Skin epidermis (tissue), 12 donors: ENCODE measurements at regions not wholly inside any gene's neighbourhood (a gene's known extent, or its start where the extent isn't known, plus 50 kb on each side); places are given as distances from the start of the nearest gene placed in this dataset.
"Not testable (repeated sequence)": the region's sequence is repeated elsewhere in the genome, so short reads cannot be mapped to it uniquely, and the experiment has no call there.

ENCODE experiments used
- H3K27ac ChIP-seq, 21 experiments: fragments of 200-600 bp; sonication (generic) in 11 of 21; one replicate each; pipeline ENCODE4 v1.5.0; 2020; ENCODE audit warnings: mild to moderate bottlenecking in 3 of 21, inconsistent platforms in 2 of 21, moderate library complexity in 2 of 21
- H3K4me3 ChIP-seq, 7 experiments: fragments of 200-600 bp; sonication (generic) in 2 of 7; one replicate each; pipeline ENCODE4 v1.5.0; 2020; ENCODE audit warnings: inconsistent platforms in 2 of 7, mild to moderate bottlenecking in 2 of 7, moderate library complexity in 1 of 7

- Histone ChIP-seq H3K4me3 (no peak overlapping the region), H3K27ac (no peak overlapping the region)
Observed at GRCh38 chr1:56254130-56254529, 325.2 kb downstream of the PLPP3 start.

DNA sequence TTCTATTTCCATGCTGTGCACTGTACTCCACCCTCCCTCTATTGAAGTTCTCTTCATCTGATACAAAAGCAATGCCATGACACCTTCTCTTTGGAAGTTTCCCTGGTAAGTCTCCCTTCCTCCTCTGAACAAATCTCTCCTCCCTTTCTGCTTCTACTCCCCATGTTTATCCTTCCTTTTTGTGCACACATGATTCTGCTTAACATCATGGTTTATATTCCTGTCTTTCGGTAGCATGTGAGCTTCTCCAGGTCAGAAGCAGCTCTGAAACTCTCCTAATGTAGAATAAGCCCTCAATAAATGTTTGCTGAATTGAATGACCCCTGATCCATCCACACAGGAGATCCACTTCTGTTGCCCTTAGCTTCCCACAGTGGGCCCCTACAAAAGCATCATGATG, 328.6 kb downstream of the PLPP3 start:
- no peak overlapping the region for H3K27ac ChIP-seq

GRCh38 chr1:56249234-56249633, 330.1 kb downstream of the PLPP3 start:
- no peak overlapping the region for H3K27ac ChIP-seq
- H3K4me3 ChIP-seq: no peak overlapping the region

More for the DNA sequence above, 328.6 kb downstream of the PLPP3 start:
- no peak overlapping the region for H3K4me3 ChIP-seq

DNA sequence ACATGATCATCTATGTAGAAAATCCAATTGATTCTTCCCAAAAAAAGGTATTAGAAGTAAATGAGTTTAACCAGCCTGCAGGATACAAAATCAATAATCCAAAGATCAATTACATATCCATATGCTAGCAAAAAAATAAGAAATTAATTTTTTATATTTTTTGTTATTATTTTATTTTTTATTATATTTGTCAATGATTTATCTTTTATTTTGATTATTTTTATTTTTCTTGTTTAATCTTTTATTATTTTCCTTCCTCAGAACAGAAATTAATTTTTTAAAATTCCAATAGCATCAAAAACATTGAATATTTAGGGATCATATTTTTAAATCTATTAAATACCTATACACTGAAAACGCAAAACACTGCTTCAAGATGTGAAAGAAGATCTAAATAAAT, 331.2 kb downstream of the PLPP3 start:
- no peak overlapping the region for H3K27ac ChIP-seq
- H3K4me3 ChIP-seq: no peak overlapping the region

- H3K4me3 ChIP-seq, H3K27ac ChIP-seq: not testable (repeated sequence)
Observed at GRCh38 chr1:56246726-56247125, 332.6 kb downstream of the PLPP3 start.

GRCh38 chr1:56240400-56240799, 339.0 kb downstream of the PLPP3 start:
- Histone ChIP-seq H3K4me3 (no peak overlapping the region), H3K27ac (no peak overlapping the region)

DNA sequence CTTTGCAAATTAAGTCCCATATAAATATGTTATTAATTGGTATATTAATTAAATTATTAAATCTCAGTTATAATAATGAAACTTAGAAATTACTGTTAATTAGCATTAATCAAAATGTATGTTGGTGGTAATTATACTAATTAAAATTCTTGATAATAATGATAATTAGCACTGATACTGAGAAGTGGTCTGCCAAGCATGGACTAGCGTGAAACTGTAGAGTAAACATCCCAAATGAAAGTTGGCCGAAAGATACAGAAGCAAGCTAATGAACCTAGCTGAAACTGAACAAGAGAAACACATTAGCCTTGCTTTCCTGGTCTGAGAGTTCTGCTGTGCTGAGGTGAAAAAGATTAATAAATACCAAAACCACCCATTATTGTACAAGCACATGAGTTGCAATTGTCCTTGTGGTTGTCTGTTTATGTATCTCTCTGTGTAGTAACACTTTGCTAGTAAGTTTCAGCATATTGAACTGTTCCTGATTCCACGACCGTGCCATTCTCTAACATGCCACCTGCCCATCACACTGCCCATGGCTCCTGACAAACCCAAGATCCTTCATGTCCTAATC, 341.8 kb downstream of the PLPP3 start:
- no peak overlapping the region for H3K4me3 ChIP-seq
- no peak overlapping the region for H3K27ac ChIP-seq

DNA sequence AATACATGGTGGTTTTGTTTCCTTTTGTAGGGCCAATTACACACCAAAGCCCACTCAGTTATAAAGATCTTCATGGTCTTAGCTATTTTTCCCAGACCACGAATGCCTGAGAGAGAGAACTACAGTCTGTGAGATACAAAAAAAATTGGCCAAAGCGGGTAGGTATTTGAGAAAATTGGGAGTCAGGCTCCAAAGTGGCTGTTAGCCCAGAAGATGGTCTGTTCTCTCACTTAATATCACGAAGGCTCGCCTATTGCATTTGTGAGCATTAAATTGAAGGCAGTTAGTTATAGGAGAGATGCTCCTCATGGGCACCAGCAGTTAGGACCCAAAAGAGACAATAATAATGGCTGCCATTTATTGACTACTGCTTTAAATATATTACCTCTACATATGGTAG, 342.7 kb downstream of the PLPP3 start:
- no peak overlapping the region for H3K4me3 ChIP-seq
- H3K27ac ChIP-seq: no peak overlapping the region

DNA sequence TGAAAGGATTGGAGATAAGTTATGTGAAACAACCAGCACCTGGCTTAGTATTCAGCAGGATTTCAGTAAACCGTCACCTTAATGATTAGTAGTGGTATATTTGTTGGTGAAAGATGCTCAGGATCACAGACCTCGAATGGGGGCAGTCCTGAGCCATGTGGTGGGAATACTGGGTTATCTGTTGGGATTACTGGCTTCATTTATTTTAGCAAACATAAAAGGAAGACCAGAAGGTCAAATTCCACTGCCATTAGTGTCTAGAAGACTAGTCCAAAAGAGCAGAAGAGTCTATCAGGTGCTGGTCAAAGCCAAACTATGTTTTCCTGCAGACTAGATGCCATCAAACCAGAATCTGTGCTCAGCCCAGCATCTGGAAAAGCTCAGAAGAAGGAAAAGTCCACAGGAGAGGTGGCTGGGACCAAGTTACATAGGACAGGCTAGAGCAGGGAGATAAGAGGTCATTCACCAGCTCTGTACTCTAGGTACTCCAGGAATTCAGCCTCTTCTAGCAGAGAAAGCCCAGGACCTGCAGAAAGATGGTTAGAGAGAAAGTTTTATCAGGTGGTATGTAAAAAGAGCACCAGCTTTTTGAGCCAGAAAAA, 343.4 kb downstream of the PLPP3 start:
- Histone ChIP-seq H3K27ac (no peak overlapping the region), H3K4me3 (no peak overlapping the region)

- H3K4me3 ChIP-seq: no peak overlapping the region
- no peak overlapping the region for H3K27ac ChIP-seq
Observed at GRCh38 chr1:56229186-56229585, 350.2 kb downstream of the PLPP3 start.

DNA sequence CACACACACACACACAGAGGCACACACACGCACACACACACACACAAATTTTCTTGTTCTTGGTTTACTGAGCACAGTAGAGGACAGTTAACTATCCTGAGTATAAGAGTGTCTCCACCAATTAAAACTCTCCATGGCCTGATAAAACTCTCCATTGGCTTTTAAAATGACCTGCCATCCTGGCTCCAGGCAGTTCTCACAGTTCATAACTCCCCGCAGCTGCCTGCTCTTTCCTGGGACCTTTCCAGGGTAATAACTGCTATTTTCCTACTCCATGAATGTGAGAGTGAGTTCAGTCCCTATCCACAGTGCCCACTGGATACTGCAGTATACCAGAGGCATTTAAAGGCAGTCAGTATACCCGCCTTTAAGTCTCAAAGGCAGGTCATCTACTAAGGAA, 351.5 kb downstream of the PLPP3 start:
- H3K4me3 ChIP-seq: no peak overlapping the region

DNA sequence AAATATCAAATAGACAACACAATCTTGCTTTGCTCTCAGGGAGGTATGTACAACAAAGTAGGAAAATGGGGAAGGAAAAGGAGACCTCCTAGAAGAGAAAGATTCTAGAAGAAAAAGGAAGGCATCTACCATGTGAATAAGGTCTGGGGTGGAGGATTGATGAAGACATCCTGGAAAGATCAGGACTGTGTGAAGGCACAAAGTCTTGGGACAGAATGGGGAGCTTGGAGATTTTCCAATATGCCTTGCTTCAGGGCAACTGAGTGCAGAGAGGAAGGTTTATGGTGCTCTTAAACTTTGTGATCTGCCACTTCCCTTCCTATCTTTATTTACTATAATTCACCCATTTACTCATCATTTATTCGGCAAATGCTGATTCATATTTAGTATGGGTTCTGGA, 352.0 kb downstream of the PLPP3 start:
- H3K27ac ChIP-seq: no peak overlapping the region
- no peak overlapping the region for H3K4me3 ChIP-seq

More for the DNA sequence above, 351.5 kb downstream of the PLPP3 start:
- no peak overlapping the region for H3K27ac ChIP-seq

DNA sequence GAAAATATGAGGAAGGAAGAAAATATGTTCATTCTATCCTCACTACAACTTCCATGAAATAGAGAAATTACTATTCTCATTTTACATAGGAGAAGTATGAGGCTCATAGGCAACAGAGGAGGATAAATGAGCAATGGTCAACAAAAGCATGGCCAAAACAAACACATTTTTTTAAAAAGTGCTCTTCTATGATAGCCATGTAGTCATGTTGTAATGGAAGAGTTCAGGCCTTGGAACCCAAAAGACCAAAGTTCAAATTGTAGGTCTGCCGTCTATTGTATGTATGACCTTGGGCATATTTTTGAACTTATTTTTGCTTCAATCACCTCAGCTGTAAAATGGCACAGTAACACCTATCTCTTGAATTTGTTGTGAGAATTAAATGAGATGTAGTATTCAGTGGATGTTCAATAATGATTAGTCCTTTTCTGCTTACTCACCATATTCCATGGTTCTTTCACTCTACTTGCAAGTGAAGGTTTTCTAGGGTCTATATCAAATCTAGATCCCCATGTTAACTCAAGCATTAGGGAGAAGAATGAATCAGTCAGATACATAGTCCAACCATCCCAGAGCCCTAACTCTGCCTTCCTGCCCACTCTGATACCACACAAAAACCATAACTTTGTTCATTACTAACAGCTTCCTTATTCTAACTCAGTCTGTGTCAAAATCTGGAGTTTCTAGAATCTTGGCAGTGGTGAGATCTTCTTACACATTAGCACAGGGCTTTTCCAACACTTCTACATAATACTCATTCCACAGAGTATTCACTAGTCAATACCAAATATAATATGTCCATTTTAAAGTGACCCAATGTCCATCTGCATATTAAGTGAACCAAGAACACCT, 353.2 kb downstream of the PLPP3 start:
- H3K27ac ChIP-seq: no peak overlapping the region
- no peak overlapping the region for H3K4me3 ChIP-seq

- Histone ChIP-seq H3K4me3 (no peak overlapping the region), H3K27ac (no peak overlapping the region)
Observed at GRCh38 chr1:56223968-56224367, 355.4 kb downstream of the PLPP3 start.

DNA sequence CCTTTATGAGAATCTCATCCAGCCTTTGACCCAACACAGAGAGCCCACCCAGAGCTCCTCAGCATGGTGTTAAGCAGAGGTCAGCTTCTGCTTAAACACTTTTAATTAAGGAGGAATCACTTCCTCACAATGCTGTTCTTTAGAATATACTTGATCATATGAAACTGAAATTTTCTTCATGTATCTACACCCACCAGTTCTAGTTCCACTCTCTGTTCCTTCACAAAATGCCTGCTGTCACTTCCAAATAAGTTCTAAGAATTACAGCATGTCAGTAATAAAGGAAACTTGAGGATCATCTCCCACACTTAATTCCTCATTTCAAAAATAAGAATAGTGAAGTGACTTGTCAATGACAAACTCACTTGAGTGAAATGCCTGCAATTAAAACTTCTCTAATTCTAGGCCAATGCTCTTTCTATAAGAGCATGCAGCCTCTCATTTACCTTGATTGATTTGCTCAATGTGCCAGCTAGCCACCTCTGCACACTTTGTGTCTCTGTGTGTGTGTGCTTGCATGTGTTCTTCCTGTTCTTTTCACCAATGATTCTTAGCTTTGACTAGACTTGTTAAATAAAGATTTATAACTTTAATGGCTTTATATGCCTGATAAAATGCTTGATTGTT, 356.3 kb downstream of the PLPP3 start:
- Histone ChIP-seq H3K27ac (no peak overlapping the region), H3K4me3 (no peak overlapping the region)

DNA sequence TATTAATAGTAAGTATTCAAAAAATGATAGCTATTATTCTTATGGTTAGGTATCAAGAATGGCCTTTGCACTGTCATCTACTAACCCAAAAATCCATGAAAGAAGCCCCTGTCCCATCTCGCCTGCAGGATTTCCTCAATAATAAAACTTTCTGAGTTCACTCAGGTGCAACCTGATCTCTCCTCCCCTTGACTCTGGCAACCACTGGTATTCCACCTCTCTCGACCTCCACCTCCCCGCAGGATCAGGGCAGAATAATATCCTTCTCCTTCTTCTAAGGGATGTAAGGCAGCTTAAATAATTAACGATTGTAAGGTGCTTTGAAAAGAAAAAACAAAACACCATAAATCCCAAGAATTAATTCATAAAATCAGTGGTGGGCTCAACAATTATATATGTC, 359.3 kb downstream of the PLPP3 start:
- no peak overlapping the region for H3K27ac ChIP-seq
- H3K4me3 ChIP-seq: no peak overlapping the region

GRCh38 chr1:56218023-56218422, 361.3 kb downstream of the PLPP3 start:
- no peak overlapping the region for H3K27ac ChIP-seq
- no peak overlapping the region for H3K4me3 ChIP-seq

GRCh38 chr1:56216218-56216617, 363.1 kb downstream of the PLPP3 start:
- Histone ChIP-seq H3K4me3 (no peak overlapping the region), H3K27ac (peak overlapping the region in 2 of 21 experiments; percentile 6 to 29)

DNA sequence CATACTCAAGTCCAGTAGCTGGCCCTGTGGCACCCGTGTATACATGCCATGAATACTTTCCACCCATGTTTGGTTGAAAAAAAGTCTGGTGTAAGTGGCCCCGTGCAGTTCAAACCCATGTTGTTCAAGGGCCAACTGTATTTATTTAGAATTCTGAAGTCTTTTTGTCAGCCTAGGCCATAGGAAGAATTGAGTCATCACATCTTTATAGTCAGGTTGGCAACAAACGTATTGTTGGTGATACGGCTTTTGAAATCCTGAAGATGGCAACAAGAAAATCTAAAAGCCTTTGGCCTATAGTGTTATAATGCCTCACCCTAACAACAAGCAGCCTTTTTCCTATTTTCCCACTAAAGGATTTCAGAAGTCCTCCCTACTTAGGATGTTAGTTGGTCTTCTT, 363.6 kb downstream of the PLPP3 start:
- peak overlapping the region in 6 of 21 experiments; percentile 6 to 39 (median 30) for H3K27ac ChIP-seq
- no peak overlapping the region for H3K4me3 ChIP-seq

DNA sequence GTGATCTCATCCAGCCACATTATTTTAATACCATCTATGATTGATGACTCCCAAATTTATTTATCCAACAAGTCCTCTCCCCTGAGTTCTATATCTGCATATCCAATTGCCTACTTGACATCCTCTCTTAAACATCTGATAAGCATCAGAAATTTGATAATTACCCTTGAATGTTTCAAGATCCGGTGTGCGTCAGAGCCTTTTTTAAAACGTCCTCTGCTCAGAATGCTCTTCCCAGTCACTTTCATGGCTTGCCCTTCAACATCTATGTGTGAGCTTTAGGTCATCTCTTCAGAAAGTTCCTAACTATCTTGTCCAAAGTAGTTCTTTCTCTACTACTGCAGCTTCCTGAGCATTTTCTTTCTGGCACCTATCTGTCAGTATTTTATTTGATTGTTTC, 364.3 kb downstream of the PLPP3 start:
- Histone ChIP-seq H3K27ac (peak overlapping the region in 2 of 21 experiments; percentile 18 to 32), H3K4me3 (no peak overlapping the region)

DNA sequence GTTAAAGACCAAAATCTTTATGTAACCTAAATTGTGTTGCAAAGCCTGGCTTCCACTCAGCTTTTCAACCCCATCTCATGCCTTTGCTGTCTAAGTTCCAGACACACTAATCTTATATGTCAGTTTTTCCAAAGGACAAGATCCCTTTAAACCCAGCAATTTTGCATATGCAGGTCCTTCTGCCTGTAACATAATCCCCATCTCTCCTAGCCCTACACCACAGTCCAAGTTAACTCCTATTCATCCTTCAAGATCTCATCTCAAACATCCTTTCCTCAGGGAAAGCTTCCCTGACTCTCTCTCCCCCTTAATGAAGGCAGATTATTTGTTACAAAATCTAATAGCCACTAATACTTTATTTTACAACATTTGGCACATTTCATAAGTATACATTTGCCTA, 366.3 kb downstream of the PLPP3 start:
- H3K4me3 ChIP-seq: no peak overlapping the region
- no peak overlapping the region for H3K27ac ChIP-seq
